GM12891 (cell line): ENCODE measurements at regions not wholly inside any gene's neighbourhood (a gene's known extent, or its start where the extent isn't known, plus 50 kb on each side); places are given as distances from the start of the nearest gene placed in this dataset.

ENCODE experiments used
- PAX5 ChIP-seq: IDR thresholded peaks from 2 replicates; pipeline ENCODE4 v1.6.1; 2011; ENCODE audit warnings: low read length, moderate library complexity, mild to moderate bottlenecking; ENCODE audit not compliant: insufficient read depth, severe bottlenecking
- POLR2A ChIP-seq: IDR thresholded peaks from 2 replicates; pipeline ENCODE4 v1.6.1; 2011; ENCODE audit warnings: low read depth, low read length, control low read depth
- POLR2AphosphoS5 ChIP-seq: IDR thresholded peaks from 2 replicates; pipeline ENCODE4 v1.6.1; 2011; ENCODE audit warnings: low read depth, low read length, control low read depth
- POU2F2 ChIP-seq: IDR thresholded peaks from 2 replicates; pipeline ENCODE4 v1.6.1; 2011; ENCODE audit warnings: low read depth, mild to moderate bottlenecking, control low read depth, low read length, moderate library complexity
- SPI1 ChIP-seq: IDR thresholded peaks from 2 replicates; pipeline ENCODE4 v1.6.1; 2011; ENCODE audit warnings: low read depth, low read length, control low read depth
- TAF1 ChIP-seq: IDR thresholded peaks from 2 replicates; pipeline ENCODE4 v1.6.1; 2011; ENCODE audit warnings: low read depth, low read length, control low read depth

DNA sequence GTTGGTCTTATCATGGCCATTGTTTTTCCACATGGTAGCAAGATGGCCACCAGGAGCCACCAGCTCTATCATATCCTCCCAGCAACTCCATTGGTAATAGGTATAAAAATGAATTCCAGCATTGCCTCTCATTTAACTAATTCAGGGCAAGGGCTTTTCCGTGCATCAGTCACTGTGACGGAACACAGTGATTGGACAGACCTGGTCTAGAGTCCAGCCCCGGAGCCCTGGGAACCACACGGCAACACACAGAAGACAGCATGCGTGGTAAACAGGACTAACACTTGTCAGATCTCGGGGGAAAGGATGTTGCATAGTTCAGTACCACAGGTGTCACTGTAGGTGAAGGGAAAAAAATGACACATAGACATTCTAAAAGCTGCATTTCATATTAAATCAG, 638.0 kb upstream of the RBFOX1 start:
- no peak for TF ChIP-seq POLR2AphosphoS5
- no peak for TF ChIP-seq POLR2A
- no peak for TF ChIP-seq SPI1
- TF ChIP-seq TAF1, result no peak
- no peak for TF ChIP-seq POU2F2
- TF ChIP-seq PAX5, result no peak
